ENCODE measurements at regions not wholly inside any gene's neighbourhood (a gene's known extent, or its start where the extent isn't known, plus 50 kb on each side); places are given as distances from the start of the nearest gene placed in this dataset.
A peak's percentile ranks its signal among the peaks of the same experiment; 100 is the strongest.

DNA sequence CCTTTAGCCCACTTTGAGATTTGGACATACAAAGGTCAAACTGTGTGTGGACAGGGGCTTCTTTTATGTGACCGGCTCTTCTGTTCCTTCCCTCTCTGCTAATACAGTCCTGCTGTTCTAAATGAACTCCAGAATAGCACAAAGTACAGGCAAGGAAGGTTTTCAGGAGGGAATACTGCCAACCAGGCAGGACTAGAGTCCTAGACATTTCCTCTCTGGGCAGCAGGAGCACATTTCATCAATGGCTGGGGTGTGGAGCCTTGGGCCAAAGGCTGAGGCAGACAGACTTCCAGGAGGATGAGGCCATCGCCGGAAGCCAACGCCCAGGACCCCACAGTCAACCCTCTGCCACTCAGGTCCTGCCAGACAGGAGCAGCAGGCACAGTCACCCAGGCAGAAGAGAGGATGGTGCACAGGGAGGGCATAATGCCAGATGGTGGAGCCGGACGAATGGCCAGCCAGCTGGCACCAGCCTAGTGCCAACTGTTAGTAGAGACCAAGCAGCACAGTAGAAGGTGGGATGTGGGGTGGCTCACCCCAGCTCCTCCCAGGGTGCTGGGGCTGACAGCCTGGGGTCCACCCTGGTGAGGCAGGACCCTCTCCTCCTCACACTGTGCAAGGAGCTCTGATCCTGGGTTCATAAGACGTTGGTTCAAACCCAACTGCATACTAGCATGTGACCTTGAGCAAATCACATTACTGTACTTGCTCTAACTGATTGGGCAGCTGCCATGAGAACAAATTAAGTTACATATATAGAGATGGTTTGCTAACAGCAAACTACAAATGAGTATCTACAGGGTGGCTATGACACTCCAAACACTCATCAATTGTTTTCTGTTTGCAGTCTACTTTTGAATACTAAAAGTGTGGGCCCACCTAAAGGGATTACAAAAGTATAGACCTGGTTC lies 410.7 kb downstream of the SIPA1L2 start:
- TF ChIP-seq, protein P1, sequence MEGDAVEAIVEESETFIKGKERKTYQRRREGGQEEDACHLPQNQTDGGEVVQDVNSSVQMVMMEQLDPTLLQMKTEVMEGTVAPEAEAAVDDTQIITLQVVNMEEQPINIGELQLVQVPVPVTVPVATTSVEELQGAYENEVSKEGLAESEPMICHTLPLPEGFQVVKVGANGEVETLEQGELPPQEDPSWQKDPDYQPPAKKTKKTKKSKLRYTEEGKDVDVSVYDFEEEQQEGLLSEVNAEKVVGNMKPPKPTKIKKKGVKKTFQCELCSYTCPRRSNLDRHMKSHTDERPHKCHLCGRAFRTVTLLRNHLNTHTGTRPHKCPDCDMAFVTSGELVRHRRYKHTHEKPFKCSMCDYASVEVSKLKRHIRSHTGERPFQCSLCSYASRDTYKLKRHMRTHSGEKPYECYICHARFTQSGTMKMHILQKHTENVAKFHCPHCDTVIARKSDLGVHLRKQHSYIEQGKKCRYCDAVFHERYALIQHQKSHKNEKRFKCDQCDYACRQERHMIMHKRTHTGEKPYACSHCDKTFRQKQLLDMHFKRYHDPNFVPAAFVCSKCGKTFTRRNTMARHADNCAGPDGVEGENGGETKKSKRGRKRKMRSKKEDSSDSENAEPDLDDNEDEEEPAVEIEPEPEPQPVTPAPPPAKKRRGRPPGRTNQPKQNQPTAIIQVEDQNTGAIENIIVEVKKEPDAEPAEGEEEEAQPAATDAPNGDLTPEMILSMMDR (conservative IDR thresholded peaks at IDR 0.05) = no peak
- no peak for TF ChIP-seq ZFX (IDR thresholded peaks at IDR 0.05)
- no peak overlapping the region for H3K27ac ChIP-seq

DNA sequence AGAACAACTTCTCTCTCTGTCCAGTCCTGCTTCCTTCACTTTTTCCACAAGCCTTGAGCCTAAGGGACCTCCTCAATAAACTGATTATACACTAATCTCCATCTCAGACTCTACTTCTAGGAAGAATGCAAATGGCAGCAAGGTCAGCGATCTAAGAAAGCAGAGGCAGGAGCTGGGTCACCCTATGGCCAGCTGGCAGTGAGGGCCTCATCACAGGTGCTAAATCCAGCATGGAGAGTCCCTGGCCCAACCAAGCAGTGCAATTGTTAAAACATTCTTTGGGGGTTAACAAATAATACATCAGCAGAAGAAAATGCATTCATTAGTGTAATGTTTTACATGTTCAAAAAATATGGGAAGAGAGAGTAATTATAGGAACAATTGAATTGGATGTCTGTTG lies 416.0 kb downstream of the SIPA1L2 start:
- H3K27ac ChIP-seq = no peak overlapping the region
- TF ChIP-seq ZFX (IDR thresholded peaks at IDR 0.05) = no peak
- TF ChIP-seq, protein P1 (conservative IDR thresholded peaks at IDR 0.05) = no peak

DNA sequence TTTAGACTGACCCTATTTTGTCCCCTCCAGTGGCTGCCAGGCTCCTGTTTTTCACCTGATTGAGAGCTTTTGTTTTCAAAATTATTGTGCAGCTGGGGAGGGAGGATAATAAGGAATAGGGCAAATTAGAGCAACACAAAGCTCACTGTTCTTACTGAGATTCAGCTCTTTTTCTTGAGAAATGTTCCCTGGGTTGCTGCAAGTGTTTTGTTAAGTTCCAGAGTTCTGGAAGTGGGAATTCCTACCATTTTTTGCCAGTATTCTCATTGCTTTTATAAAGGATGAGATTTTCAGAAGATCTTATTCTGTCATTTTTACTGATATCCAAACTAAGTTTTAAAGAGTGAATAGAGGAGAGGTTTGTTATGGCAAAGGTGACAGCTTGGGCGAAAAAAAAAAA lies 417.7 kb downstream of the SIPA1L2 start:
- H3K27ac ChIP-seq = no peak overlapping the region
- TF ChIP-seq, protein P1 (conservative IDR thresholded peaks at IDR 0.05) = no peak
- no peak for TF ChIP-seq ZFX (IDR thresholded peaks at IDR 0.05)

DNA sequence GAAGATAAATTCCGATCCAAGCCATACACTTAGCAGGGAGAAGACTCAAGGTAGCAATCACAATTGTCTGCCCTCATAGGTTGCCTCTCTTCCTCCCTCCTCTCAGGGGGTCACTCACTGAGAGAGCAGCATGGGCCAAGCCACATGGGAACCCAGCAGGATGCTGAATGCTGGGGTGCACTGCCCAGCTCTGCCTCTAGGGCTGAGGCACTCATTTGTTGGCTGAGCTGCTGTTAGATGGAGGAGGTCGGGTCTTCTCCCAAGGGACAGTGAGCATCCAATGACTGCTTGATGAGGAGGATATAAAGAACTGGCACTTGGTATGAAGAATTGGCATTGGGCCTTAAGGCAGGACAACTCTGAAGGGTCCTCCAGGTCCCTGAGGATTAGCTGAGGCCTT lies 418.8 kb downstream of the SIPA1L2 start:
- H3K27ac ChIP-seq = no peak overlapping the region
- TF ChIP-seq, protein P1 (conservative IDR thresholded peaks at IDR 0.05) = peak; percentile 43
- TF ChIP-seq ZFX (IDR thresholded peaks at IDR 0.05) = no peak

DNA sequence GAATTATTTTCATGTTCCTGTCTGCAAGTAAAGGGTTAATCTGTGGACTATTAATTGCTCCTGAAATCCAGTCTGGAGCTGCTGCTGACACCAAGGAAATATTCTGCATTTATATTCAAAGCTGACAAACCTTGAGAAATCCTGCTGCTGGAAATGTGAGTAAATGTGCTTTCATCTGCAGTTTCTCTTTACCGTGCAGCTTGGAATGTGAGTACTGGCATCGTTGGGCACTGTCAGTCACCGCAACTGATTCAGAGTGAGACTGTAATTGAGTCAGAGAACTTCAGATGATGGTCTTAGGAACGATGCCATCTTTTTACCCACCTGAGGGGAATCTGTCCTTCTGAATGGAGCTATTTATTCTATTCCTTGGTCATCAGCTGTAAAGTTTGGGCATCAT lies 420.6 kb downstream of the SIPA1L2 start:
- no peak overlapping the region for H3K27ac ChIP-seq

DNA sequence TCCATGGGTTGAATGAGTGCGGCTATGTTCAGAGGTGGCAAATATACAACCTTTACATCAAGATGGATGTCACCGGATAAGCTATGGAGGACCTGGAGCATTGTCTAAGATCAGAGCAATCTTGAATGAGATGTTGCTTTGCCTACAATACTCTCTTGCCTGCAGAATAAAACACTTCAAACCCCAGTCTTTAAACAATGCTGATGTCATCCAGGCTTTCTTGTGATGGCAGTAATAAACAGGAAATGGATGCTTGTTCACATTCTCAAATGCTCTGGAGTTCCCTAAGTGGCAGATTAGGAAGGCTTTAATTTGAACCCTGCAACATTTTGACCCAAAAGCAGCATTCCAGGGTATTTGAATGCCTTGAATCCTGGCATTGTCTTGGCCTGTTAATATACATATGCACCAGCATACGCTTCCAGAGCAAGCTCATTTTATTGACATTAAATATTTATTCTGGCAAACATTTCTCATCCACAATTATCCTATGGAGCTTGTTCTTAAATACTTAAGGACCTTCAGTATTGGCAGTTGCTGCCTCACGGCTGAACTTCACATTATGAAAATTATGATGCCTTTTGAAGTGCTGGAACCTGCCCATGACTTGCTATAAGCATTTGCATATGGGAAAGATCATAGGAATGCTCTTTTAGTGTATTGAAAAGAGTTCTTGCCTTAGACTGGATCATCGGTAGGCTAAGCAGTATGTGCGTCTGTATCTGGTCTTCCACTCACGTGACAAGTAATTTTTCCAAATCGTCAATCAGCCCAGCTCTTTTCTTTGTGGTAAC lies 422.7 kb downstream of the SIPA1L2 start:
- H3K27ac ChIP-seq = no peak overlapping the region; the same call in 1 of the 2 replicates
- no peak for TF ChIP-seq ZFX (IDR thresholded peaks at IDR 0.05)
- TF ChIP-seq, protein P1 (conservative IDR thresholded peaks at IDR 0.05) = no peak

More for the DNA sequence above, 420.6 kb downstream of the SIPA1L2 start:
- TF ChIP-seq ZFX (IDR thresholded peaks at IDR 0.05) = no peak
- TF ChIP-seq, protein P1 (conservative IDR thresholded peaks at IDR 0.05) = no peak

DNA sequence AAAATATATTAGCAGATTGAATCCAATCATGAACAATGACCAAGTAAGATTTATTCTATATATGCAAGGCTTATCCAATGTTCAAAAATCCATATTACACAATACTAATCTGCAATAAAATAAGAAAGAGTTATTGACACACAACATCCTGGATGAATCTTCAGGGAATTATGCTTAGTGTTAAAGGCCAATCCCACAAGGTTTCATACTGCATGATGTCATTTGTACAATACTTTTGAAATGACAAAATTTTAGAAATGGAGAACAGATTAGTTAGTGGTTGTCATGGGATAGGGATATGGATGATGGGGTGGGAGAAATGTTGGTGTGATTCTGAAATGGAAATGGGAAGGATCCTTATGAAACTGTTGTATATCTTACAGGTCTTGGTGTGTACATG lies 425.7 kb downstream of the SIPA1L2 start:
- H3K27ac ChIP-seq = no peak overlapping the region
- TF ChIP-seq, protein P1 (conservative IDR thresholded peaks at IDR 0.05) = no peak
- TF ChIP-seq ZFX (IDR thresholded peaks at IDR 0.05) = no peak

All from C4-2B (cell line).